K562 (cell line): ENCODE measurements at regions not wholly inside any gene's neighbourhood (a gene's known extent, or its start where the extent isn't known, plus 50 kb on each side); places are given as distances from the start of the nearest gene placed in this dataset.

Experiments
- ATAC-seq: fragments of 200-7000 bp; cut with Tn5 transposase; 3 replicates; pipeline ENCODE4 v1.9.1; 2020; ENCODE audit warnings: moderate library complexity
- BruUV-seq: library from RNA; stranded (reverse); fragments of 400-500 nt; replicated peaks from 2 replicates; lab custom pipeline; 2021; lab: Mats Ljungman, UMichigan
- CTCF ChIA-PET: fragments of 300-600 bp; formaldehyde crosslinking; extraction: SDS; loops from one replicate; lab custom pipeline; 2021; ENCODE audit warnings: low intra/inter-chr PET ratio; lab: Yijun Ruan, JAX
- POLR2A ChIA-PET: fragments of 300-600, 350-650 bp; sonication (Branson Sonifier 250); formaldehyde crosslinking; extraction: SDS; loops from one replicate; lab custom pipeline; 2021; ENCODE audit warnings: antibody characterized with exemption, inconsistent platforms; lab: Yijun Ruan, JAX
- DNase-seq, 4 experiments: peaks; one replicate each; pipeline versions ENCODE4 v3.0.0 to v3.0.0-alpha.2; 2011 to 2018; ENCODE audit warnings: low spot score in 3 of 4, mixed read lengths in 3 of 4; ENCODE audit errors: extremely low read depth in 1 of 4
- FAIRE-seq: peaks from 2 replicates; lab custom pipeline; 2011; peaks lifted over from hg19 to GRCh38; lab: Jason Lieb, UNC
- H2AFZ ChIP-seq: 2 replicates; pipeline ENCODE4 v1.6.0; 2011; ENCODE audit warnings: low read depth, low read length, control low read depth, inconsistent platforms
- H3K27ac ChIP-seq: fragments of 200-600 bp; 3 replicates; pipeline ENCODE4 v1.8.0; 2011; ENCODE audit warnings: low read depth, mild to moderate bottlenecking, control low read depth, inconsistent platforms, low read length, moderate library complexity, mixed read lengths; ENCODE audit errors: extremely low read depth
- H3K27me3 ChIP-seq, 2 experiments: fragments of 300-600 bp in 1 of 2; 2 replicates in 1 of 2; 3 replicates in 1 of 2; pipeline versions ENCODE4 v1.6.0 to v1.8.0; 2011; ENCODE audit warnings: inconsistent platforms in 2 of 2, low read length in 2 of 2, mild to moderate bottlenecking in 1 of 2, mixed read lengths in 1 of 2, moderate library complexity in 1 of 2; ENCODE audit not compliant: control insufficient read depth in 2 of 2, insufficient read depth in 2 of 2
- H3K36me3 ChIP-seq: fragments of 300-600 bp; 3 replicates; pipeline ENCODE4 v1.8.0; 2011; ENCODE audit warnings: mild to moderate bottlenecking, low read length, inconsistent platforms; ENCODE audit not compliant: control insufficient read depth, insufficient read depth
- H3K4me1 ChIP-seq, 2 experiments: fragments of 200-600 bp in 1 of 2; replicated peaks in 1 of 2; 2 replicates in 1 of 2; 3 replicates in 1 of 2; pipeline versions ENCODE4 v1.5.1 to v1.8.0; 2011; ENCODE audit warnings: inconsistent platforms in 2 of 2, low read length in 2 of 2, mild to moderate bottlenecking in 1 of 2, mixed read lengths in 1 of 2, moderate library complexity in 1 of 2; ENCODE audit not compliant: control insufficient read depth in 2 of 2, insufficient read depth in 2 of 2
- H3K4me2 ChIP-seq: 2 replicates; pipeline ENCODE4 v1.6.1; 2011; ENCODE audit warnings: low read length, control low read depth, inconsistent platforms, mixed read lengths; ENCODE audit not compliant: insufficient read depth
- H3K4me3 ChIP-seq: fragments of 200-600 bp; sonication (generic), shearing (Covaris generic); 2 replicates; pipeline ENCODE4 v1.5.1; 2016; ENCODE audit warnings: control low read depth, inconsistent platforms
- H3K79me2 ChIP-seq: fragments of 200-600 bp; 3 replicates; pipeline ENCODE4 v1.8.0; 2011; ENCODE audit warnings: low read length, inconsistent platforms; ENCODE audit not compliant: control insufficient read depth, insufficient read depth
- H3K9ac ChIP-seq, 2 experiments: 2 replicates each; pipeline versions ENCODE4 v1.6.0 to v1.6.1; 2011; ENCODE audit warnings: low read depth in 2 of 2, low read length in 2 of 2, control low read depth in 1 of 2, inconsistent platforms in 1 of 2, mild to moderate bottlenecking in 1 of 2, mixed read lengths in 1 of 2; ENCODE audit not compliant: insufficient read depth in 1 of 2
- H3K9me1 ChIP-seq: one replicate; pipeline ENCODE4 v1.6.0; 2011; ENCODE audit warnings: inconsistent platforms, mild to moderate bottlenecking, low read length, moderate library complexity; ENCODE audit not compliant: control insufficient read depth, insufficient read depth
- H3K9me3 ChIP-seq: replicated peaks from 2 replicates; pipeline ENCODE4 v1.5.1; 2011; ENCODE audit warnings: low read depth, low read length, inconsistent platforms; ENCODE audit not compliant: control insufficient read depth, insufficient read depth
- H4K20me1 ChIP-seq: replicated peaks from 2 replicates; pipeline ENCODE4 v1.6.1; 2011; ENCODE audit warnings: low read length, inconsistent platforms, mixed read lengths; ENCODE audit not compliant: control insufficient read depth, insufficient read depth
- CREB3 ChIP-seq: fragments of 450-650 bp; conservative IDR thresholded peaks from 2 replicates; pipeline ENCODE4 v1.6.1; 2016; ENCODE audit warnings: missing genetic modification characterization, low read depth, mild to moderate bottlenecking, missing compliant biosample characterization, moderate library complexity
- EGR1 ChIP-seq: fragments of 450-650 bp; conservative IDR thresholded peaks from 2 replicates; pipeline ENCODE4 v1.6.1; 2017; ENCODE audit warnings: mild to moderate bottlenecking
- HMGN3 ChIP-seq: IDR thresholded peaks from 2 replicates; pipeline ENCODE4 v1.6.1; 2011; ENCODE audit warnings: borderline replicate concordance, low read depth, mild to moderate bottlenecking, mixed read lengths, low read length; ENCODE audit not compliant: insufficient read length; ENCODE audit errors: extremely low read depth
- JUN ChIP-seq, 2 experiments: sonication (generic) in 1 of 2; formaldehyde crosslinking in 1 of 2; IDR thresholded peaks; 2 replicates each; pipeline versions ENCODE4 v1.6.1 to v1.8.0; 2012 to 2022; ENCODE audit warnings: borderline replicate concordance in 2 of 2, mild to moderate bottlenecking in 2 of 2, improper control_type of control experiment in 1 of 2, low read depth in 1 of 2, low read length in 1 of 2, missing genetic modification reagents in 1 of 2
- MEIS2 ChIP-seq: fragments of 450-650 bp; IDR thresholded peaks from 2 replicates; pipeline ENCODE4 v1.6.1; 2014; ENCODE audit warnings: mild to moderate bottlenecking; ENCODE audit not compliant: partially characterized antibody
- RBM34 ChIP-seq: fragments of 200-400 bp; formaldehyde crosslinking; IDR thresholded peaks from 2 replicates; pipeline ENCODE4 v1.6.1; 2018; ENCODE audit warnings: low read length, borderline replicate concordance; ENCODE audit not compliant: insufficient read depth
- SIX5 ChIP-seq, 2 experiments: IDR thresholded peaks; 2 replicates each; pipeline ENCODE4 v1.6.1; 2011; ENCODE audit warnings: low read length in 2 of 2, borderline replicate concordance in 1 of 2, low read depth in 1 of 2, mild to moderate bottlenecking in 1 of 2, moderate library complexity in 1 of 2; ENCODE audit not compliant: insufficient read depth in 1 of 2
- STAG1 ChIP-seq: sonication (generic); formaldehyde crosslinking; IDR thresholded peaks from 2 replicates; pipeline ENCODE4 v1.5.0; 2020; ENCODE audit warnings: missing genetic modification reagents, borderline replicate concordance
- TAF1 ChIP-seq: IDR thresholded peaks from 2 replicates; pipeline ENCODE4 v1.6.1; 2011; ENCODE audit warnings: mild to moderate bottlenecking, low read length, moderate library complexity; ENCODE audit not compliant: insufficient read depth, control insufficient read depth, severe bottlenecking; ENCODE audit errors: extremely low read depth
- TGIF2 ChIP-seq: sonication (generic); formaldehyde crosslinking; IDR thresholded peaks from 2 replicates; pipeline ENCODE4 v1.8.1; 2022; ENCODE audit warnings: mild to moderate bottlenecking, missing genetic modification reagents, moderate library complexity
- THRAP3 ChIP-seq: fragments of 450-650 bp; IDR thresholded peaks from 2 replicates; pipeline ENCODE4 v1.6.1; 2016; ENCODE audit warnings: mild to moderate bottlenecking, inconsistent platforms, borderline replicate concordance
- ZKSCAN3 ChIP-seq: fragments of 250-450 bp; sonication (Bioruptor Pico); IDR thresholded peaks from 2 replicates; pipeline ENCODE4 v1.4.0; 2020
- ZNF408 ChIP-seq: fragments of 250-450 bp; sonication (Bioruptor Pico); IDR thresholded peaks from 2 replicates; pipeline ENCODE4 v1.4.0; 2020; ENCODE audit warnings: low read depth, mild to moderate bottlenecking, moderate library complexity
- ZNF511 ChIP-seq: sonication (generic); formaldehyde crosslinking; IDR thresholded peaks from 2 replicates; pipeline ENCODE4 v1.8.0; 2022; ENCODE audit warnings: mild to moderate bottlenecking, missing genetic modification reagents
- ZNF592 ChIP-seq: fragments of 450-650 bp; IDR thresholded peaks from 2 replicates; pipeline ENCODE4 v1.6.1; 2017; ENCODE audit warnings: antibody characterized with exemption, mild to moderate bottlenecking
- WGBS: fragments of 100-300 bp; shearing (Covaris generic); methylation state at CpG from one replicate; pipeline ENCODE4 v1.1.6; 2016; ENCODE audit warnings: low coverage, mixed read lengths; ENCODE audit not compliant: insufficient coverage; ENCODE audit errors: missing lambda C conversion rate; 5-methylcytosine and 5-hydroxymethylcytosine counted together
- in situ Hi-C: fragments of 300-500 bp; cut with MboI; formaldehyde crosslinking; loops from 4 replicates; pipeline ENCODE4 v1.15.0; 2018; ENCODE audit warnings: inconsistent platforms, mixed read lengths
- intact Hi-C: fragments of 100-400 bp; cut with micrococcal nuclease; formaldehyde crosslinking; loops from 2 replicates; pipeline ENCODE4 v1.14.2; 2022

- WGBS = 0% methylated on average over 6 of the region's 6 CpGs
- ATAC-seq = no peak
- TF ChIP-seq SIX5 (IDR thresholded peaks at IDR 0.05; ENCODE audit: borderline replicate concordance in 1 of 2, insufficient read depth in 1 of 2, low read depth in 1 of 2, low read length in 2 of 2) = no peak
- TF ChIP-seq TAF1 = no peak
- no peak for TF ChIP-seq MEIS2
- TF ChIP-seq CREB3 (tag) = no peak
- TF ChIP-seq EGR1 = no peak
- no peak for TF ChIP-seq HMGN3
- no peak for TF ChIP-seq TGIF2 (CRISPR knock-in tag)
- TF ChIP-seq THRAP3 = no peak
- TF ChIP-seq ZNF408 (CRISPR knock-in tag) = no peak
- no peak for TF ChIP-seq ZKSCAN3
- TF ChIP-seq JUN (IDR thresholded peaks at IDR 0.05; ENCODE audit: borderline replicate concordance, low read depth, low read length) = no peak
- no peak for TF ChIP-seq JUN (CRISPR knock-in tag; IDR thresholded peaks at IDR 0.05; ENCODE audit: borderline replicate concordance)
- no peak for TF ChIP-seq ZNF592
- TF ChIP-seq RBM34 = no peak
- no peak for TF ChIP-seq STAG1
- no peak for TF ChIP-seq ZNF511
These were observed 272.6 kb downstream of the PDCD6IP start for GRCh38 chr3:34070831-34071585.

More at GRCh38 chr3:34070831-34071585, 272.6 kb downstream of the PDCD6IP start:
- intact Hi-C loops = no loop called here
- 0 out of 2 replicates have a peak, but pooled peaks cover 3% of the 10 kb centered on the region for H4K20me1 ChIP-seq
- FAIRE-seq (no peak), DNase-seq (no peak)
- ChIA-PET CTCF (no interaction called here), POLR2A (interaction anchor here (0.6 kb wide), 1 partner anchor 458 kb away, joined by 4 read pairs; no protein-coding TSS in a partner anchor)
- no peak overlapping the region for H3K27ac ChIP-seq
- H3K4me2 ChIP-seq = no peak overlapping the region
- in situ Hi-C loops = no loop called here
- no peak overlapping the region for H3K9ac ChIP-seq
- no peaks in the 10 kb centered on the region for H3K79me2 ChIP-seq
- BruUV-seq = no TSS peak
- H3K4me1 ChIP-seq = no peaks in the 10 kb centered on the region
- peaks cover 3% of the 10 kb centered on the region in 2 experiments; a peak in 1 of 5 replicates for H3K27me3 ChIP-seq
- H3K4me3 ChIP-seq = no peak overlapping the region
- no peak overlapping the region for H2AFZ ChIP-seq
- no peaks in the 10 kb centered on the region for H3K36me3 ChIP-seq
- H3K9me1 ChIP-seq = no peaks in the 10 kb centered on the region
- no peaks in the 10 kb centered on the region for H3K9me3 ChIP-seq
